Activated CD4-positive, alpha-beta T cell treated with anti-CD3 and anti-CD28 coated beads, Interleukin-2, amount 50 U/mL, for 16 hours (primary cell): ENCODE measurements at regions not wholly inside any gene's neighbourhood (a gene's known extent, or its start where the extent isn't known, plus 50 kb on each side); places are given as distances from the start of the nearest gene placed in this dataset.

ENCODE experiments used
- DNase-seq: peaks from one replicate; pipeline ENCODE4 v3.0.0-alpha.2; 2020

DNA sequence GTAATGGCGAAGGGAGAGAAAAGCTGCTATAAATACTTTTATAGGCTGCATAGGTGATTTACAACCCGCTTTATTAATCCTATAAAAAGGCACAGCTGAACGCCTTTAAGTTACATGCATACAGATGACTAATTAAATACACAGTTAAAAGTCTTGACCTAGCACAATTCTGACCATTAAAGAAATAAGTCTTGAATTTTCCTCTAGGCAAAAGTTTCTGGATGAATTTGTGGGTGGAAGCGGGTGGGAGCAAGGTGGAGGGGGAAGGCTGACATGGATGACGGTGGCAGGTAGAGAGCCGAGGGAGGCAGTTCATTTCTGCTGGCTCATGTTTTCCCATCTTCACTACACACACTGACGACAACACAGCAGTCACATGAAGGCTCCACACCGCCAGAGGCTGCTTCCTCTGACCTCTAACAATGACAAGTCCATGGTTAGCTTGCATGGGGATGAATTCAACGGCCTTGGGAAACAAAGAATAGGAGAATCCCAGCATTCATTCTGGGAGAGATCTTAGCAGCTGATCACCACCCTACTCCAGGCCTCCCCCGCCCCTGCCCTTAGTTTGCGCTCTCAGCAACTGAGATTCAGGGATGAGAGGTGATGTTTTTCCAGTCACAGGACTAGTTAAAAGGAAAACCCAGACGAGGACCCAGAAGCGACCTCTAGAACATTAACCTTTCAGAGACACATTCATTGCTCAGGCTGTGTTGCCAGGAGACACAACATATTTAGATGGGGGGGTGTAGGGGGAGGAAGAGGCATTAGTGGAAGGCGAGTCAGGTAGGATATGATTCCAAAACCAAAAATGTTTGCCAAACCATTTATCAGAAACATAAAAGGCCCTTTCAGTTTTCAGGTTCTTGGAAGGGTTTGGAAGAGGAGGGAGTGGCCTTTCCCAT, 329.3 kb downstream of the PIK3R1 start:
- no peak for DNase-seq

DNA sequence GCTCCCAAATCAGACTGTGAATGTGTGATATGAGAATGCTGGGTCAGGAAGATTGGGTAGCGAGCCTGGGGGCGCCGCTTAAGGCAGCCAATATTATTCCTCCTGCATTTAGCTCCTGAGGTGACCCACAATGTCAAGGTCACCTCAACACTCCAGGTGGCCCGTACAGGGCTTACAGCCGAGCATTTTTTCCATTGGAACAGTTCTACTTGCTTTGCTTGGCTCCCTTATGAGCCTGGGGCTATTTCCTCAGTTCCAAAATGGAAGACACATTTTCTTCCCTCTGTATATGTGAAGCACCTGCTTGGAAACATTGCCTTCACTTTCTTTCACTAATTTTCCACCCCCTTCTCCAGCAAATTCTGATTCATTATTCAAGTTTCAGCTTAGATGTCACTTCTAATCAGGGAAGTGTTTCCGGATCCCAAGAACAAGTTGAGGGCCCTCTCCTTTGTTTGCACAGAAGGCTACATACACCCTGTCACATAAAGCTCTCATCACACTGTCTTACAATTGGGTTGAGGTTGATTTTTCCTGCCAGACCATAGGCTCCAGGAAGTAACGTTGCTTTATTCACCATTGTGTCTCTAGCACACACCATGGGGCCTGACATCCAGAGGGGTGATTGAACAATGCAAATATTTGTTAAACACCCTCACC, 330.2 kb downstream of the PIK3R1 start:
- DNase-seq = no peak

DNA sequence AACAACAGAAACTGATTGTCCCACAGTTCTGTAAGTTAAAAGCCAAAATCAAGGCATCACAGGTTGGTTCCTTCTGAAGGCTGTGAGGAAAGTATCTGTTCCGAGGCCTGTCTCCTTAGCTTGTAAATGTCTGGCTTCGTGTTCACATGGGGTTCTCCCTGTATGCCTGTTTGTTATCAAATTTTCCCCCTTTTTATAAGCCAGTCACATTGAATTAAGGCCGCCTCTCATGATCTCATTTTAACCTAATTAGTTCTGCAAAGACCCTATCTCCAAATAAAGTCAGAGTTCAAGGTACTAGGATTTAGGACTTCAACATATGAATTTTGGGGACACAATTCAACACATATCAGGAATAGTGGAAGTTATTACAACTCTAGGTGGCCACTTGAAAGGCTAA, 331.5 kb downstream of the PIK3R1 start:
- DNase-seq = no peak

DNA sequence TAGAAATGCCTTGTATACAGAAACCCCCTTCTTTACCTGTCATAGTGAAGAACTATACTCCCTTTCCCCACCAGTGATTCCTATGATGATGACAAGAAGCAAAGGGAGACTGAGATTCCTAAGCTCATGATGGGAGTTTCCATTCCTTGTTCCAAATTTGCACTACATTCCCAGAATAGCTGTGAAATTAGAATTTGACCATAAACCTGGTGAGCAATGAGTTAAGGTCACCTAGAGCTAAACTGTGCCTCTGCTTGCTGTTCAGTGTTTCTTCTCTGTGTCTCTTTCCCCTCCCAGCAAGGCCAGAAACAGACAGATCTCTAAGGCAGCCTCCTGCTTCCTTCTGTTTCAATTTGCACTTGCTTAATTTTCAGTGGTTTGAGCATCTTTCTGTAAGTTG, 332.1 kb downstream of the PIK3R1 start:
- no peak for DNase-seq

DNA sequence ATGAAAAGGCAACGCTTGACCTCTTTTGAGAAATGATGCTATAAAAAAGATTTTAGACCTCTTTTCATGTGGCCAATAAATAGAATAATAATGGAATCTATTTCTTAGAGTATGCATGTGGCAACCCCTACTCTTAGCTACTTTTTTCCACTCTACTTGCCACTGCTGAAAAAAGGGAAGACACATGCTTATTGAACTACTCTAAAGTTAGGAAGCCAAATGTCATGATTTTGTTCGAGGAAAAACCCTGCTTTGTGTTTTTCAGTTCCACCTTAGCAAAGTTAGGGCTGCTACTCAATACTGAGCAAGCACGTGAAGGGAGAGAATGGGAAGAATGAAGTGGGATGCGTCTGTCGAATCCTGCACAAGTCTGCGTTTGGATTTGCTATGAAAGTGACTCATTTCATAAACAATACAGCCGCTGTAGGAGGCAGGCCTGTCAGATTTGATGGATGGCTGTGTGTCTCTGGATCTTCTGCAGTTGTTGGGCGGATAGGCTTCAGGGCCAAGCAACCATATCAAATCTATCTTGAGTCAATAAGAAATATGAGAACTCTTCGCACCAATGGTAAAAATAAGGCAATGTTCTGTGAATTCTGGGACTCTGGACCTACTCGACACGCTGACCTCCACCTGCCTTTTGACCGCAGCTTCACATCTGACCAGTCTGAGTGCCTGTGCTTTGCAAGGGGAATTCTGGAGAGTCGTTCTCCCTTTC, 333.6 kb downstream of the PIK3R1 start:
- no peak for DNase-seq

DNA sequence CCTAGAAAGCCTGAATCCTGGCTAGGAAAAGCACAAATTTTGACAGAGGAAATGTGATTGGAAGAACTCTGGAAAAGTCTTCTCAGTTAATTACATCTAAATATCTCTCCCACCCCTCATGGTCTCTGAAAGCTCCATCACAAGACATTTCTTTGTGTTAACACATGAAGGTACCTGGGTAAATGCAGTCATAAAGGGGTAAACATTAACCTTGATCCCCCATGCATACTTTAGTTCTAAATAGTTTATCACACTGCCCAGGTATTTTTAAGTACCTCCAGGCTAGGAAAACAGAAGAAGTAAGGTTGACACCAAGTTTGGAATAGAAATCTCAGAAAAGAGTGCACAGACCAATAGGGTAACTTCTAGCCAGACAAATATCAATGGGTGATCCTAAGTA, 334.5 kb downstream of the PIK3R1 start:
- DNase-seq = no peak

DNA sequence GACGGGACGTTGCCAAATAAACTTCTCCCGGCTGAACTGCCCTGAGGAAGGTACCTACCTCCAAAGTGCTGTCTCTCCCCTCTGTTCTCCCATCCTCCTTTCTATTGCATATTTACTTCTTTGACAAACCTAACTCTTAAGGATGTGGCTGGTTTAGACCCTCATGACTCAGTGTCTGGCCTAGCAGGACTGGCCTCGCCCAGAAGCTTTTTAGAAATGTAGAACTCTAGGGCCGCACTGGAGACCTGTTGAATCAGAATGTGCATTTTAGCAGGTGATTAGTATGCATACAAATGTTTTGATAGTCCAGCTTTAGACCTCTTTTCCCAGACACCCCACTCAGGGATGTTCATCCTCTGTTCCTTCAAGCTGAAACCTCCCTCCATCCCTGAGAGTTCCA, 335.9 kb downstream of the PIK3R1 start:
- DNase-seq = no peak

DNA sequence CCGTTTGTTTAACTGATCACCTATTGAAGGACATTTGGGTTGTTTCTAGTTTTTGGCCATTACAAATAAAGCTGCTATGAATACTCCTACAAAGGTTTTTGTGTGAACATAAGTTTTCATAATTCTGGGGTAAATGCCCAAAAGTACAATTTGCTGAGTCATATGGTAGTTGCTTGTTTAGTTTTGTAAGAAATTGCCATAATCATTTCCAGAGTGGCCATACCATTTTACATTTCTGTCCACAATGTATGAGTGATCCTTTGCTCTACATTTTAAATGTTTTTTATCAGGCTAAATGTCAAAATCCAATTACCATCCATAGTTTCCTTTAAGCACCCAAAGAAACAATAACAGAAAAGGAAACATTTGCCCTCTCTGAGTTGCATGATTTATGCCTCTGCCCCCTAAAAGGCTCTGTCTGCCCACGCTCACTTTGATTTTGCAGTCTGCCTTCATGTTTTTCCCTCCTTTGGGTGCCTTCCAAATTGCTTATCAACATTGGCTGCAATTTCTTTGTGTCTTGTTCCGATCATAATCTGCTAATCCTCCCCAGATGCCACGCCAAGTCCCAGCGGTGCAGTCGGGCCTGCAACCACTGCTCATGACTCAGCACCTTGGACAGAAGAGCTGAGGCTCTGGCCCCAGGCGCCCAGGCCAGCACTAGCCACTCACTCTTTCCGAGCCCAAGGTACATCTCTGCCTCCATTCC, 339.2 kb downstream of the PIK3R1 start:
- DNase-seq = no peak

DNA sequence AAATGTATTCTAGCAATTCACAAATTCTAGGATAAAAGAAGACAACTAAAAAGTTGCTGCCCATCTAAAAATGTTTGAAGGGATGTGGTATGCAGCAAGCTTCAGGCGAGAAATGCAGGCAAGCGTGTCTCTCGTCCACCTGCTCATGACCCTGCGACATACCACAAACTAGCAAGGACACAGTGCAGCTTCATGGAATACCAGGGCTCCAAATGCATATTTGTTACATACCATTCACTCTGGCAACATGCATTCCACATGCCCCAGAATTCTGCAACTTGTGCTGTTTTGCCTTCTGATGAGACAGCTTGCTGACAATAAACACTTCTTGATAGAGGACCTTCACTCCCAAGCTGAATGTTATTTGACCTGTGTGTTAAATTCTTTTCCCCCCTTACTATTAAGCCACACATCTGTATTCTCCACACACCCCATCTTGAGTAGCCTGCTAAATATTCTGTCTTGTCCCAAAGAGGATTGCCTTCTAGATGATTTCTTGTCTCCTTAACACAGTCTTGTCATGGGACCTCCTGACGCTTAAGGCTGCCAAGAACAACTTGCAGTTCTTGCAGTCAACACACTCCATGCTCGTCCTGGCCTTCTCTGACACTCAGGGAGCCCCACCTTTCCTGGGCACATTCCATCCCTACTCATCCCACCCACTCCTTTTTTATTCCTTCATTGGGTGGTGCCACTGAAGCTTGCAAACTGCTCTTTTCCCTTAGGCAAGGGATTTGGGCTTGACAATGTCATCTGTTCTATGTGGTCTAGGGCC, 340.5 kb downstream of the PIK3R1 start:
- DNase-seq = no peak

DNA sequence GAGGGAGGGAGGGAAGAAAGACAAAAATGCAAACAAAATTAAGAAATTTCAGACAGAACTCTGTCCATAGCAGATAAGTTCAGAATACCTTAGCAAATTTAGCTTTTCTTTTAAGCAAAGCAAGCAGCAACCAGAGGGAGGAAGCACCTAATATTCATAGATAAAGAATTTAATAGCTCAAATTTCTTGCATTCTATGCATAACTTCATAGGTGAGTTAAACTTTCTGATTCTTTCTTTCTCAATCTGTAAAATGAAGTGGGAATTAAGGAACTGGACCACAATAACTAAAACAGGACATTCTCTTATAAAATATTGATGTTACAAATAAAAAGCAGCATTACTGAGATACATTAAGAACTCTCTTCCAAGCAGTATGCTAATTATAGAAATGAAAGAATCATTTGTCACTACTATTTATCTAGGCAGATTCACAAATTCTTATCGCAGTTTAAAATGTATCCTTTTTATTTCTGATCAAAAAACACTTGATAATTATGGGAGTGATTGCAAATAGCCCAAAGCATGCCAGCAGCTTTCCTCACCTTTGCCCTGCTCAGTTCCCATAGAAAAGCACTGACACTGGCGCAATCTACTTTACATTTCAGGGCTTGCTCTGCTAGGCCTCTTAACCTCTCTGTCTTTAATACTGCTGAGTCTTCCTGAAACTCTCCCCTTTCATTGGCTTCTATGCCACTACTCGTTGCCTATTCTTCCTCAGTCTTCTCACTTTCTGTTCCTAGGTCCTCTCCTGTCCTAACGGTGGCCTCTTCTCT, 341.8 kb downstream of the PIK3R1 start:
- DNase-seq = no peak

DNA sequence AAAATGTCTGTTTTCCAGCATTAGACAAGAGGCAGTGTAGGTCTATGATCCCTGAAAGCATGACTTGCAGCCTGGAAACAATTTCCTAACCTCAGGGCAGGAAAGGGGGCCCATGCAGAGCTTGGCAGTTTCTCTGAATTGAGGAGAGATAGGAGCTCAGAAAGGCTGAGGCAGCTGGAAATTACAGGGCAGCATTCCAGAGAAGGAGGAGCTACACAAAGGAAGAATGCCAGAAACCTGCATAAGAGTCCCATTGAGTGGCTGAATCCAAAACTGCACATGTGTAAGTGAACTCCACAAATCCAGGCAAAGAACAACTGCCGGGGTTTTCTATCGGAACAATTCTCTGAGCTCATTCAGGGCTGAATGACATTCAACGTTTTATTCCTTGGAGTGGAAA, 346.8 kb downstream of the PIK3R1 start:
- DNase-seq = no peak

DNA sequence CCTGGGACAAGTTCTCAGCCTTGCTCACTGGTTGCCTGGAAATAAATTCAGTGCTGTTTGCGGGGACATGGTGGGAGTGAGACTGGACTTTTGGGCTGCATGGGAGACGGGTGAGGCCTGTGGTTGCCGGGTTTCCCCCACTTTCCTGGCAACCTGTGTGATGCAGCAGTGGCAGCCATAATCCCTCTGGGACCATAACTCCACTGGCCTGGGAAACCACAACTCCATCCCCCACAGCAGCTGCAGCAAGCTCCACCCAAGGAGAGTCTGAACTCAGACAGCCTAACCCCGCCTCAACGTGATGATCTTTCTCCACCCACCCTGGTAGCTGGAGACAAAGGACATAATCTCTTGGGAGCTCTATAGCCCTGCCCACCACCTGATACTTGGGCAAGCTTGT, 349.9 kb downstream of the PIK3R1 start:
- no peak for DNase-seq

DNA sequence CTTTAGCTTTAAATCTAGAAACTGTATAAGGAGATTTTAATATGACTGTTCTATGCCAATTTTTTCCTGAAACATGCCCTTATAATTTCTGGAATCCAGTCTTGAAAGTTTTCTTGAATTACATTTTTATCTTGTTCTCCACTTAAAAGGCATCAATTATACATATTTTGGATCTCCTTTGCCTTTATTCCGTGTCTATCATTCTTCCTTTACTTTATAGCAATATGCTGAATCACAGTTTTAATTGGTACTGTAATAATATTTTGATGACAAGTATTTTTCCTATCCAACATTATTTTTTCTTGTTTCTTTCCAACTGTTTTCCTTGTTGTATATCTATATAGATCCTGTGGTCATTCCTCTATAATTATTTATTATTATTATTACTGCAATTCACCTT, 361.2 kb downstream of the PIK3R1 start:
- no peak for DNase-seq

DNA sequence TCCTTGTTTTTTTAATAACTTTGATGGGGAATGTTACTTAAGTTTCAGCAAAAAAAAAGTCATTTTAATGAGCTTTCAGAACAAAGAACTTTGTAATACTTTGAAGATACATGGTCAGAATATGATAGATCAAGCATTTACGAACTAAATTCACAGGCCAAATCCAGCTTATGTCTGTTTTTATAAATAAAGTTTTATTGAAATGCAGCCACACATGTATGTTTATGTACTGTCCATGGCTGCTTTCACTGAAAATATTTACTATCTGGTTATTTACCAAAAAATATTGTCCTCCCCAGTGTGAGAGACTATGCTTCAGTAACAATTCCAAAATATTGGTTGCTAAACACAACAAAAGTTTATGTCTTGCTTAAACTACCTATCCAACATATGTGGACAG, 366.7 kb downstream of the PIK3R1 start:
- DNase-seq = no peak

DNA sequence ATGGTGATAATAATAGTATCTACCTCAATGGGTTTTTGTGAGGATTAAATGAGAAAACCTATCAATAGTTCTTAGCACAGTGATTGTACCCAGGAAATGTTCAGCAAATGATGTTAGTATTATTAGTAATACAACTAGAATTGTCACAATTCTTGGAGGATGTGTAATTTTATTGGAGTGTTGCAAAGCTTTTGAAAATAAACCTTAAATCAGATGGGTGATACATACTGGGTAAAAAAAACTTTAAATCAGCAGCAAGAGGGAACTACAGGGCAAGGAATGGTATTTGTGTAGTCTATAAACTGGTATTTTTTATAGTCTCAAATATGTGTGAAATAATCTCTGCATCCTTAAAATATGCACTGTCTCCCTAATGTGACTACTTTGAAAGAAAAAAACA, 371.6 kb downstream of the PIK3R1 start:
- no peak for DNase-seq

DNA sequence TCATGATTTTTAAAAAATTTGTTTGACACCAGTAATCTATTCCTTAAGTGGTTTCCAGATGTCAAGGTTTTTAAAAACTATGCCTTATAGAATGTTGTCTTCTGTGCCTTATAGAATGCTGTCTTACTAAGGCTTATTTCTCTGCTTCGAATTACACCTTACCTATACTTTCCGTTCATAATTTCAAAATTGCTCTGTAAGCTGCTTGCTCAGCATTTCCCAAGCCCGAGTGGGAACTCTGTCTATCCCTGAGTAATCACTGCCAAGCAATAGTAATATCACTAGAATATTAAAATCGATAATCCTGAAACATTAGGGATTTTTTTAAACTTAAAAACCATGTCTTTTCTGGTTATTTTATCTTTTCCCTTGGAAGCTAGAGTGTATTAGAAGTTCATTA, 376.3 kb downstream of the PIK3R1 start:
- no peak for DNase-seq

DNA sequence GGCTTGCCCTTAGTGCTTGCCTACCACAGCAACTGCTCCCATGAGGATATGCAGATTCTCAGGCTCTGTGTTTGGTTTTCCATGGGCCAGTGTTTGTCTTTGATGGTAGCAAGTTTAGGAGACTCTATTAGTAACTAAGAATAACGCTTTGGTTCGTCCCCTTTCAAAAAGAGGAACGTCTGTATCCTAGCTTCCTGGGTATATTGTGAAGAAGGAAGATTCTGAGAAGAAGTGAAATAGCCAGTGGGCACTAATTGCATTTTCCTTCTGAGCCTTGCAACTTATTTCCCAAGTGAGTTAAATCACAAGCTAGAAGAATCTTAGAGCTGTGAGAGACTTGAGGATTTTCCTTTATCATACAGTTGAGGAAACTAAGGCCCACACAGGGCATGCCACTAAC, 376.8 kb downstream of the PIK3R1 start:
- DNase-seq = no peak

DNA sequence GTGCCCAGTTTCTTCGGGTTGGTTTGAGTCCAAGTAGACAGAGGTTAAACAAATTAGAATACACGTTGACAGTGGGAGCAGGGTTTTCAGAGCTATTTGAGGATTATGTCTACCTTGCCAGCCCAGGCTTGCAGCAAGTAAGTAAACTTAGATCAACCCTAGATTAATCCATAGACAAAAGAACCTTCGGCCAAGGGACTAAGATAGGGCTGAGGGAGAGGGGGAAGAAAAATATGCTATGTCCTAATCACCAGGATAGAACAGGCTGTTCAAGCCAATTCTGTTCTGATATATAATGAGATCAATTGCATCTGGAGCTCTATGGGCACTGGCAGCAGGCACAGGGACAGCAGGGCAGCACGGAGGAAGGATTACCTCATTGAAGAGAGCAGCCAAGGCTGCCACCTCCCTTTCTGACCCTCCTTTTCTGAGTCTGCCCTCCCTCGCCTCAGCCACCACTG, 377.7 kb downstream of the PIK3R1 start:
- no peak for DNase-seq

DNA sequence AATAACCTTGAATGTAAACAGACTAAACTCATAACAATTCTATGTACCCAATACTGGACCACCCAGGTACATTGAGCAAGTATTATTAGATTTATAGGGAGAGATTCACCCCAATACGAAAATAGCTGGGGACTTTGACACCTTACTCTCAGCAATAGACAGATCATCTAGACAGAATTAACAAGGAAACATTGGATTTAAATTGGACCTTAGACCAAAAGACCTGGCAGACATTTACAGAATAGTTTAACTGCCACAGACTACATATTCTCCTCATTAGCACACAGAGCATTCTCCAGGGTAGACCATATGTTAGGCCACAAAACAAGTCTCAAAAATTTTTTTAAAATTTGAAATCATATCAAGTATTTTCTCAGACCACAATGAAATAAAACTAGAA, 397.4 kb downstream of the PIK3R1 start:
- no peak for DNase-seq

DNA sequence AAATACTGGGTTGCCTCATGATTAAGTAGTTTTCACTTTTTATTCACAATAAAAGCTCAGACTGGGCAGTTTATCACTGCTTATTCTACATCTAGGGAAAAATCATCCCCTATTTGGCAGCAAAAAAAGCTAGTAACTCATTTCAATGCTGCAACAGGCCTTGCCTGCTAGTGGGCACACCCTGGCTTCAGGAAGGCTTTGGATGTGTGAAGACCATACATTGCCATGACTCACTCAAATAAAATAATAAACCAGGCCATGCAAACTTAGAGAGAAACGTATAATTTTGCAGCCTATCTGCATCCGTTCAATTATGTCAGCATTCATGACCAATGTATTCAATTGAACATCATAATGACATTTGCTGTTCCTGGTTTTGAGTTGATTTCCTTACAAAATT, 402.9 kb downstream of the PIK3R1 start:
- DNase-seq = no peak

DNA sequence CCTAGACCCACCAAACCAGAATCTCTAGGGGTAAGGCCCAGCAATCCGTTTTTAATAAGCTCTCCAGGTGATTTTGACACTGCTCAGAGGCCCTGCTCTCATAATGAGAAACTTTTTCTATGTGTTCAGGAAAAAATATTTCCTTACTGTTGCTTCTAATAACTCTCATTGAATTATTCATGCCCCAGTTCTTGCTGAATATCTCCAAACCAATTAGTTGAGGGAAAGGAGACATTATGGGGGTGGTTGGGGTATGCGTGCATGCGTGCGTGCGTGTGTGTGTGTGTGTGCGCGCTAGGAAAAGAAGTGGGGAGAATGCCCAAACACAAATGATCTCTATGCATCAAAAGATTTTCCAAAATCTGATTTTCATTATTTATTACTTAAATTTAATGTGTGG, 411.4 kb downstream of the PIK3R1 start:
- DNase-seq = no peak
